Retinal pigment epithelial cell (primary cell): ENCODE measurements at regions not wholly inside any gene's neighbourhood (a gene's known extent, or its start where the extent isn't known, plus 50 kb on each side); places are given as distances from the start of the nearest gene placed in this dataset.

ENCODE experiments used
- DNase-seq: peaks from one replicate; pipeline ENCODE4 v3.0.0-alpha.2; 2010; ENCODE audit warnings: low read depth
- H3K4me3 ChIP-seq: 2 replicates; pipeline ENCODE4 v1.5.1; 2011; ENCODE audit warnings: mild to moderate bottlenecking, low read length, control low read depth, moderate library complexity
- TF ChIP-seq, protein P1 (sequence below): conservative IDR thresholded peaks from 2 replicates; pipeline ENCODE4 v1.5.1; 2011; ENCODE audit warnings: low read depth, low read length, control low read depth, inconsistent platforms

DNA sequence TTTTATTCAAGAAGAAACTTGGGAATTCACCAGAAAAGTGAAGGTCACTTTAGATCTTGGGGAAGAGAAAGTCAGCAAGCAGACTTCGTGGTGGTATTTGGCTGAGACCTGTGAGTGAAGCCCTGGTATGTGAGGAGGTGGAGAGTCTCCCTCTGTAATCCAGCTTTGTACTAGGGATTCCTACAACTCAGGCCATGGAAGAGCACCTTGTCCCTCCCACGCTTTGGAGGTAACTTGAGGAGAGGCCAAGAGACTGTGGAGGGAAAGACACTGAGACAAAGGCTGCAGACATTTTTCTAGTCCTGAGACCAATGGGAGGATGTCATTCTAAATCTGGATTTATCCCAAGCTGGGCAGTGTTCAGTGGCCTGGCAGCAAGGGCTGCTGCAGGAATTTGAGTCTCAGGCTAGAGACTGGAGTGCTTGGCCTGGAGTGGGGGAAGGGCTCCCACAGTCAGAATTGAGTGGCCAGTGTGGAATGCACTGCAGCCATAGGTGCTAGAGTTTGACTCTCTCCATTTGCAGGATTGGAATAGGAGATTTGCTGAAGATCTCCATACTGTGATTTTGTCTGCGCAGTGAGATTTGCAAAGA, 219.0 kb downstream of the ACTR3 start:
- TF ChIP-seq, protein P1, sequence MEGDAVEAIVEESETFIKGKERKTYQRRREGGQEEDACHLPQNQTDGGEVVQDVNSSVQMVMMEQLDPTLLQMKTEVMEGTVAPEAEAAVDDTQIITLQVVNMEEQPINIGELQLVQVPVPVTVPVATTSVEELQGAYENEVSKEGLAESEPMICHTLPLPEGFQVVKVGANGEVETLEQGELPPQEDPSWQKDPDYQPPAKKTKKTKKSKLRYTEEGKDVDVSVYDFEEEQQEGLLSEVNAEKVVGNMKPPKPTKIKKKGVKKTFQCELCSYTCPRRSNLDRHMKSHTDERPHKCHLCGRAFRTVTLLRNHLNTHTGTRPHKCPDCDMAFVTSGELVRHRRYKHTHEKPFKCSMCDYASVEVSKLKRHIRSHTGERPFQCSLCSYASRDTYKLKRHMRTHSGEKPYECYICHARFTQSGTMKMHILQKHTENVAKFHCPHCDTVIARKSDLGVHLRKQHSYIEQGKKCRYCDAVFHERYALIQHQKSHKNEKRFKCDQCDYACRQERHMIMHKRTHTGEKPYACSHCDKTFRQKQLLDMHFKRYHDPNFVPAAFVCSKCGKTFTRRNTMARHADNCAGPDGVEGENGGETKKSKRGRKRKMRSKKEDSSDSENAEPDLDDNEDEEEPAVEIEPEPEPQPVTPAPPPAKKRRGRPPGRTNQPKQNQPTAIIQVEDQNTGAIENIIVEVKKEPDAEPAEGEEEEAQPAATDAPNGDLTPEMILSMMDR, result no peak
- no peak overlapping the region for H3K4me3 ChIP-seq
- DNase-seq, result no peak

DNA sequence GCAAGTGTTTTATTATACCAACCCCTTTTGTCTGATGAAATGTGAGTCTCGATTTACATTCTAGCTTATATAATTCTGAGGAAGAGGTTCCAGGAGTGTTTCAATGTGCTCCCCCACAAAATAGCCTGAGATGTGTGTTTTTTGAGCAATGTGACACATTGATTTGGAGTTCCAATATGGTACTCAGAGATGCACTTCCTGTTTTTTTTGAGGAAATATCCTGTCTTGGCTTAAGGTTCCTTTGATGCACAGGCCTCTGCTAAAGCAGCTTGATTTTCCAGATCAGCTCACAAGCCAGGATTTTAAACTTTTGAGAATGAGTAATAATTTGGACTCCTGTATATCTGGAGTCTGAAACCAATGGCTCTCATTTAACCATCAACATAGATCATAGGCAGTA, 221.4 kb downstream of the ACTR3 start:
- TF ChIP-seq, protein P1, result no peak
- no peak overlapping the region for H3K4me3 ChIP-seq
- DNase-seq, result no peak

DNA sequence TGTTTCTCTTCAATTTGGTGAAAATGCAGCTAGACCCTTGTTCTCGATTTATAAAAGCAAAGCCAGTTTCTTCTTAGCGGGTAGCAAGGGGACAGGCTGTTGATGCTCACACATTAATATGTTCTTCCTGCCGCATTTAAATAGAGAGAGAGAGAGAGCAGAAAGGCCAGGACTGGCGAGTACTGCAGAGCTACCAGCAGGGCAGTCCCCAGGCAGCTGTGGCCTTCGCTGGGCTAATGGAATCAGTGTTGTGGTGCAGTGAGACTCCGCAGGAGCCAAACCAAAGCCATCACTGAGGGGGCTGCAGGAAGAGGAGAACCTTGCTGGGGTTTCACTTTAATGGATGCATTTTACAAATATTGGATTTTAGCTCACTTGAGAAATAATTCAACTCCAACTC, 223.6 kb downstream of the ACTR3 start:
- TF ChIP-seq, protein P1, result no peak
- H3K4me3 ChIP-seq, result no peak overlapping the region
- DNase-seq, result no peak

DNA sequence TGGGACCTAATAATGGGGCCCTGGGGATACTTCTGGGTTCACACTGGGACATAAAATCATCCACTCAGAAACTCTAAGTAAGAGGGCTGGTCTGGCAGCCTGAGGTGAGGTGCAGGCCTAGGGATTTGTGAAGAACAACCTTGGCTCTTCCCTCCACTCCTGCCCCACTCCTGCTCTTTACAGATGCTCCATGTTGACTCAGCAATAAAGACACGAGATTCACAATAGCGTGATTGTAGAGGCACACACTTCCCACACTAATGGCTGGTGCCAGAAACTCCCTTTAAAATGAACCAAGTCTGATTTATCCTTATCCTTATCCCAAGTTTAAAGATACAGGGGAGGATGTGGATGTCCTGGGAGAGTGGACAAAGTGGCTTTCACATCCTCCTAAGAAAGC, 228.2 kb downstream of the ACTR3 start:
- no peak for DNase-seq
- TF ChIP-seq, protein P1, result no peak
- no peak overlapping the region for H3K4me3 ChIP-seq

DNA sequence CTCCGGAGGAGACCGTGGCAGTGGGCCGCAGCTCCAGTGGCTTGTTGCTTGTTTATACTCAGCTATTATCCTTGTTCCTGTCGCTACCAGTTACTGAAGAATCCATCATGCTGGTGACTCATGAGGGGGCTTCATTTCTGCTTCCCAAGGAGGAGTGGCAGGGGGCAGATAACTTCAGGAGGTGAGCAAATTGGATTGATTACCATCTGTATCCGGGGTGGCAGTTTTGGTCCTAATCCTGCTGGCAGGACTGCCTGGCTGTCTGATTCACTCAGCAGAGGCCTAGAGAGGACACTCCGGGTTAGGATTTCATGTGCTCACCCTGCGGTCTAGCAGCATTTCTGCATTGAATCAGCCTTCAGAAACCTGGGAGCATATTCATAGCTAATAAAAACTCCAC, 230.0 kb downstream of the ACTR3 start:
- H3K4me3 ChIP-seq, result no peak overlapping the region
- no peak for DNase-seq
- TF ChIP-seq, protein P1, result no peak

DNA sequence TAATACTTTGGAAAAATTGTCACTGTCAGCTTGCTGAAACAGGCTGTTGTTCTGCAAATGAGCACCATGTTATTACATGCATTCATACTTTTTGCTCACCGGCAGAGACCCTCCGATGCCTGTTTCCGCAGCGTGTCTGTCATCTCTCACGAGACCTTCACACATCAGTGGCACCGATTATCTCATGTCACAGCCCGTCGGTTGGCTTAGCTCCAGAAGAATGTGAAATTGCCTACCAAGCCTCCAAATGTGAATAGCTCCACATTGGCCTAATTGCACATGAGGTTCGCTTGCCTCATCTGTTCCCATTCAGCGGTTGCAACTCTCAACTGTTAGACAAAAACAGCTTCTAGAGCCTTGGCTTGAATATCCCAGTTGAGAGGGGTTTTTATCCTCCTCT, 233.0 kb downstream of the ACTR3 start:
- DNase-seq, result no peak
- TF ChIP-seq, protein P1, result no peak
- no peak overlapping the region for H3K4me3 ChIP-seq

DNA sequence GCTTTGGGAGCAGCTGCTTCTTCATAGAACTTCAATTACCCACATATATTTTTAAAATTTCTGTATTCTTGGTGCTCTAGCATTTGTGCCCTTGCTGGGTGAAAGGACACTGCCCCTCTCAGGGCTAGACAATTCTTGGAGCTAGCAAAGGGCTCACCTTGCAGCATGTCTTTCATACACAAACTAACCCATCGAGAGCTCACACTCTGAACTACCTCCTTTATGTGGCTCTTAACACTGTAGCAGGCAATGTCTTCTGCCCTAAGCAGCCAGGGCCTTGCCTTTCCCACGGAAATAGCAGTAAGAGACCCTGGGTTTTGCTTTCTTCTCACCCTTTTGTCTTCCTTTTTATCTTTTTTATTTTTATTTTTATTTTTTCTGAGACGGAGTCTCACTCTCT, 234.0 kb downstream of the ACTR3 start:
- DNase-seq, result no peak
- H3K4me3 ChIP-seq, result no peak overlapping the region
- TF ChIP-seq, protein P1, result no peak
